Activated T-helper 1 cell treated with Interleukin-2 at 50 U/mL for 16 hours (primary cell): ENCODE measurements at regions not wholly inside any gene's neighbourhood (a gene's known extent, or its start where the extent isn't known, plus 50 kb on each side); places are given as distances from the start of the nearest gene placed in this dataset.
A peak's percentile ranks its signal among the peaks of the same experiment; 100 is the strongest.

Experiments used
- DNase-seq: peaks from one replicate; pipeline ENCODE4 v3.0.0-alpha.2; 2020; ENCODE audit warnings: low read depth

GRCh38 chr5:142474431-142475094, 149.7 kb upstream of the SPRY4 start:
- no peak for DNase-seq

GRCh38 chr5:142473038-142473437, 148.2 kb upstream of the SPRY4 start:
- DNase-seq = no peak

- peak; percentile 11 for DNase-seq
These were observed 147.6 kb upstream of the SPRY4 start for GRCh38 chr5:142472306-142472951.

GRCh38 chr5:142466195-142466971, 141.6 kb upstream of the SPRY4 start:
- DNase-seq = no peak

- no peak for DNase-seq
These were observed 140.7 kb upstream of the SPRY4 start for GRCh38 chr5:142465476-142465875.

GRCh38 chr5:142463904-142464303, 139.1 kb upstream of the SPRY4 start:
- DNase-seq = no peak

- no peak for DNase-seq
These were observed 136.3 kb upstream of the SPRY4 start for GRCh38 chr5:142461028-142461590.

- no peak for DNase-seq
These were observed 134.4 kb upstream of the SPRY4 start for GRCh38 chr5:142459209-142459608.

GRCh38 chr5:142455856-142456255, 131.0 kb upstream of the SPRY4 start:
- no peak for DNase-seq

- DNase-seq = no peak
These were observed 129.1 kb upstream of the SPRY4 start for GRCh38 chr5:142453932-142454331.

- DNase-seq = no peak
These were observed 125.6 kb upstream of the SPRY4 start for GRCh38 chr5:142450419-142450818.

GRCh38 chr5:142447887-142448286, 123.1 kb upstream of the SPRY4 start:
- DNase-seq = no peak

GRCh38 chr5:142446960-142447279, 122.1 kb upstream of the SPRY4 start:
- no peak for DNase-seq

GRCh38 chr5:142446131-142446959, 121.5 kb upstream of the SPRY4 start:
- no peak for DNase-seq

- DNase-seq = no peak
These were observed 120.4 kb upstream of the SPRY4 start for GRCh38 chr5:142445266-142445665.

GRCh38 chr5:142441616-142442015, 116.8 kb upstream of the SPRY4 start:
- DNase-seq = no peak

- no peak for DNase-seq
These were observed 114.5 kb upstream of the SPRY4 start for GRCh38 chr5:142439207-142439860.

GRCh38 chr5:142438573-142438972, 113.8 kb upstream of the SPRY4 start:
- DNase-seq = no peak

GRCh38 chr5:142437563-142437962, 112.7 kb upstream of the SPRY4 start:
- DNase-seq = no peak

- DNase-seq = no peak
These were observed 110.7 kb upstream of the SPRY4 start for GRCh38 chr5:142435410-142436115.

GRCh38 chr5:142434322-142434612, 109.4 kb upstream of the SPRY4 start:
- DNase-seq = no peak
